ENCODE measurements at regions not wholly inside any gene's neighbourhood (a gene's known extent, or its start where the extent isn't known, plus 50 kb on each side); places are given as distances from the start of the nearest gene placed in this dataset.

DNA sequence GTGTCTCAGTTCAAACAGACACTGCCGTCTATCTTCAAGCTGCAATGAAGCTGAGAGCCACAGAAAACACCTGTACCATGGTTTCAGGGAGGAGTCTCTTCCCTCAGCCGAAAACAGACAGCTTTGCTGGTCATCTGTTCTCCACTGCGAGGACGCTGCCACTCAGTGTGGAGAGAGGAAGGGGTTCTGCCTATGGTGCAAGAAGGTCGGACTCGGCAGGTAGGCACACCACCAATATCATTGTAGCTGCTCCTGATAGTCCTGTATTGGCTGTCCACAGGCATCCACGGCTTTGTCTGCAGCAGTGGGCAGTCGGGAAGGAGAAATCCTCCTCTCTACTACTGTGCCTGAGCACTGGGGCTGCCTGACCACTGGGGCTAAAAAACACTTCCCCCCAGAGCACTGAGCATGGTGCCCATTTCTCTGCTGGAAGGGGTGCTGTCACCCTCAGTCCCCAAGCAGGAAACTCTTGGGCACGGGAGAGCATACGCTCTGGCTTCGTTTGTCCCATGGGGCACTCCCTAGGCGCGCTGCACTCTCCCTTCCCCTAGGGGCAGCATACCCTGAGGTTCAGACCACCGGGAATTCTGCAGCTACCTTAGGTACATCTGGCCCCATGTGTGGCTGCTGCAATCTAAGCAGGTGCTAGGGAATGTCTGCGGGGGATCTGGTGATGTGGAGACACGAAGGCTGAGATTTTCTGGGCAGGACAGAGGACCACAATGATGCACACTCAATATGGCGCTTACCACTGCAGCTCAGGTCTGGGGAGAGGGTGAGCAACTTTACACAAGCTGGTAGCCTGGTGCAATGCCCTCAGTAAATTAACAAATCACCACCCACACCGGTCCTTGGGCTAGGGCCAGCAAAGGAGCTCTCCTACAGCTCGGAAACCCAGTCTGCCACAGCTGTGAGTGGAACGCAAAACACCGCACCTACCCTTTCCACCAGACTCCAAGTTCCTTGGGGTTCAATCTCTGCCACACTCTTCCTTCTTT lies 880.9 kb upstream of the SEMA6A start:
- no peak overlapping the region for H3K4me3 ChIP-seq
- H3K4me3 Mint-ChIP-seq, result peak overlapping the region; percentile 69; the same call in 2 of the 3 replicates
- H3K9me3 Mint-ChIP-seq, result peaks cover 10% of the 10 kb centered on the region

DNA sequence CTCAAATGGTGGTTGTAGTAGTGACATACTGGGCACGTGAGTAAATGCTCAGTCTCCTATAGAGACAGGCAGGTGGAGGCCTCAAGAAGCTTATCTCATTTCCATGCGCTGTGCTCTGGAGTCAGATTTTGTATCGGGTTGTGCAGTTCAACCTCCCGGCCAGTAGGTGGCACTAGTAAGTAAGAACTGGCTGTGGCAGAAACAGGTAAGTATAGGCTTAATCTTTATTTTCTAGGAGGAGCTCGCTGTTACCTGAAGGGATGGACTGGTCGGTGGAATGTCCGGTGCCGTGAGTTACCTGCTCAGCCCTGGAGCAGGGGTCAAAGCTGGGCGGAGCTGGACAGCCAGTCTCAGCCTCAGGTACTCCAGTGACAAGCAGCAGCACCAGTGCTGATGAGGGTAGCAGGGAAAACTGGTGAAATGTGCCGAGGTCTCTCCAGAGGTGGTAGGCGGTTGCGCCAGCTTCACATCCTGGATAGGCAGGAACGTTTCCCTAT lies 880.1 kb upstream of the SEMA6A start:
- Mint-ChIP-seq H3K4me3 (peak overlapping the region; percentile 69; the same call in 2 of the 3 replicates), H3K27ac (no peak overlapping the region), H3K4me1 (no peaks in the 10 kb centered on the region; the same call in 2 of the 3 replicates), H3K9me3 (peaks cover 10% of the 10 kb centered on the region), H3K36me3 (ENCODE audit: low read depth) (no peaks in the 10 kb centered on the region; the same call in 2 of the 3 replicates), H3K27me3 (ENCODE audit: insufficient read depth, low read depth, poor library complexity) (peaks cover 2% of the 10 kb centered on the region)
- no peaks in the 10 kb centered on the region for H3F3A ChIP-seq (replicated peaks; ENCODE audit: low read depth)
- H3K4me1 ChIP-seq (ENCODE audit: insufficient read depth), result no peaks in the 10 kb centered on the region
- H3K4me2 ChIP-seq, result no peak overlapping the region
- peak overlapping the region; percentile 4; the same call in 1 of the 2 replicates for H2AFZ ChIP-seq
- H4K20me1 ChIP-seq (replicated peaks; ENCODE audit: insufficient read depth), result no peaks in the 10 kb centered on the region
- TF ChIP-seq, protein P1, sequence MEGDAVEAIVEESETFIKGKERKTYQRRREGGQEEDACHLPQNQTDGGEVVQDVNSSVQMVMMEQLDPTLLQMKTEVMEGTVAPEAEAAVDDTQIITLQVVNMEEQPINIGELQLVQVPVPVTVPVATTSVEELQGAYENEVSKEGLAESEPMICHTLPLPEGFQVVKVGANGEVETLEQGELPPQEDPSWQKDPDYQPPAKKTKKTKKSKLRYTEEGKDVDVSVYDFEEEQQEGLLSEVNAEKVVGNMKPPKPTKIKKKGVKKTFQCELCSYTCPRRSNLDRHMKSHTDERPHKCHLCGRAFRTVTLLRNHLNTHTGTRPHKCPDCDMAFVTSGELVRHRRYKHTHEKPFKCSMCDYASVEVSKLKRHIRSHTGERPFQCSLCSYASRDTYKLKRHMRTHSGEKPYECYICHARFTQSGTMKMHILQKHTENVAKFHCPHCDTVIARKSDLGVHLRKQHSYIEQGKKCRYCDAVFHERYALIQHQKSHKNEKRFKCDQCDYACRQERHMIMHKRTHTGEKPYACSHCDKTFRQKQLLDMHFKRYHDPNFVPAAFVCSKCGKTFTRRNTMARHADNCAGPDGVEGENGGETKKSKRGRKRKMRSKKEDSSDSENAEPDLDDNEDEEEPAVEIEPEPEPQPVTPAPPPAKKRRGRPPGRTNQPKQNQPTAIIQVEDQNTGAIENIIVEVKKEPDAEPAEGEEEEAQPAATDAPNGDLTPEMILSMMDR (conservative IDR thresholded peaks at IDR 0.05; ENCODE audit: low read depth in 2 of 2), result peak; percentile 83 to 93
- TF ChIP-seq EZH2phosphoT487 (IDR thresholded peaks at IDR 0.05; ENCODE audit: unreplicated experiment) (no peak), EZH2 (IDR thresholded peaks at IDR 0.05; ENCODE audit: low read depth, unreplicated experiment) (no peak)
- TF ChIP-seq, protein P2, sequence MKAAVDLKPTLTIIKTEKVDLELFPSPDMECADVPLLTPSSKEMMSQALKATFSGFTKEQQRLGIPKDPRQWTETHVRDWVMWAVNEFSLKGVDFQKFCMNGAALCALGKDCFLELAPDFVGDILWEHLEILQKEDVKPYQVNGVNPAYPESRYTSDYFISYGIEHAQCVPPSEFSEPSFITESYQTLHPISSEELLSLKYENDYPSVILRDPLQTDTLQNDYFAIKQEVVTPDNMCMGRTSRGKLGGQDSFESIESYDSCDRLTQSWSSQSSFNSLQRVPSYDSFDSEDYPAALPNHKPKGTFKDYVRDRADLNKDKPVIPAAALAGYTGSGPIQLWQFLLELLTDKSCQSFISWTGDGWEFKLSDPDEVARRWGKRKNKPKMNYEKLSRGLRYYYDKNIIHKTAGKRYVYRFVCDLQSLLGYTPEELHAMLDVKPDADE (IDR thresholded peaks at IDR 0.05), result no peak
- H3K27ac ChIP-seq (ENCODE audit: low read depth), result no peak overlapping the region
- H3K36me3 ChIP-seq (ENCODE audit: insufficient read depth), result no peaks in the 10 kb centered on the region
- no peaks in the 10 kb centered on the region for H3K9me2 ChIP-seq (ENCODE audit: insufficient read depth)
- DNase-seq (ENCODE audit: low spot score) (peak; percentile 74), ATAC-seq (peak; percentile 83)
- H3K4me3 ChIP-seq, result no peak overlapping the region
- no peaks in the 10 kb centered on the region for H3K79me2 ChIP-seq (replicated peaks; ENCODE audit: insufficient read depth)
- H3K27me3 ChIP-seq (ENCODE audit: insufficient read depth), result no peaks in the 10 kb centered on the region

More for the DNA sequence above, 880.9 kb upstream of the SEMA6A start:
- TF ChIP-seq, protein P1 (conservative IDR thresholded peaks at IDR 0.05; ENCODE audit: low read depth in 2 of 2), result peak; percentile 57 to 68
- no peak for TF ChIP-seq EZH2 (IDR thresholded peaks at IDR 0.05; ENCODE audit: low read depth, unreplicated experiment)
- H3K4me1 ChIP-seq (ENCODE audit: insufficient read depth), result no peaks in the 10 kb centered on the region
- no peaks in the 10 kb centered on the region; the same call in 2 of the 3 replicates for H3K36me3 Mint-ChIP-seq (ENCODE audit: low read depth)
- H3K79me2 ChIP-seq (replicated peaks; ENCODE audit: insufficient read depth), result no peaks in the 10 kb centered on the region
- no peaks in the 10 kb centered on the region for H3F3A ChIP-seq (replicated peaks; ENCODE audit: low read depth)
- H3K27ac Mint-ChIP-seq, result no peak overlapping the region
- H3K4me1 Mint-ChIP-seq, result no peaks in the 10 kb centered on the region; the same call in 2 of the 3 replicates
- DNase-seq (ENCODE audit: low spot score) (peak; percentile 66), ATAC-seq (peak; percentile 97)
- no peaks in the 10 kb centered on the region for H3K27me3 ChIP-seq (ENCODE audit: insufficient read depth)
- no peak overlapping the region for H3K4me2 ChIP-seq
- no peaks in the 10 kb centered on the region for H3K36me3 ChIP-seq (ENCODE audit: insufficient read depth)
- H3K27me3 Mint-ChIP-seq (ENCODE audit: insufficient read depth, low read depth, poor library complexity), result peaks cover 2% of the 10 kb centered on the region
- no peak overlapping the region for H3K27ac ChIP-seq (ENCODE audit: low read depth)
- H3K9me2 ChIP-seq (ENCODE audit: insufficient read depth), result no peaks in the 10 kb centered on the region
- no peaks in the 10 kb centered on the region for H4K20me1 ChIP-seq (replicated peaks; ENCODE audit: insufficient read depth)
- peak overlapping the region; percentile 4; the same call in 1 of the 2 replicates for H2AFZ ChIP-seq

Data from GM23338 (cell line).